ENCODE measurements at regions not wholly inside any gene's neighbourhood (a gene's known extent, or its start where the extent isn't known, plus 50 kb on each side); places are given as distances from the start of the nearest gene placed in this dataset.

GRCh38 chr9:105968811-105969466, 274.6 kb downstream of the TMEM38B start:
- Histone ChIP-seq H3F3A (ENCODE audit: insufficient read depth, low read length, poor library complexity, severe bottlenecking) (no peaks in the 10 kb centered on the region), H2AFZ (ENCODE audit: low read depth, low read length) (peak overlapping the region; percentile 16), H3K27ac (ENCODE audit: low read length) (peak overlapping the region; percentile 17), H3K27me3 (ENCODE audit: insufficient read depth, low read depth, low read length) (no peaks in the 10 kb centered on the region), H3K36me3 (ENCODE audit: insufficient read depth, low read length) (no peaks in the 10 kb centered on the region), H3K9me2 (ENCODE audit: insufficient read depth, low read length) (no peaks in the 10 kb centered on the region), H3K9ac (ENCODE audit: low read length) (no peak overlapping the region), H3K4me3 (ENCODE audit: low read length) (no peak overlapping the region), H3K79me2 (replicated peaks; ENCODE audit: insufficient read depth, low read length) (no peaks in the 10 kb centered on the region), H3K9me3 (ENCODE audit: low read length) (no peaks in the 10 kb centered on the region), H4K20me1 (ENCODE audit: insufficient read depth) (no peaks in the 10 kb centered on the region), H3K4me2 (ENCODE audit: low read length) (no peak overlapping the region)
- no peak for TF ChIP-seq TAF1 (IDR thresholded peaks at IDR 0.05; ENCODE audit: low read depth)
- no peak for TF ChIP-seq REST (IDR thresholded peaks at IDR 0.05; ENCODE audit: borderline replicate concordance)
- TF ChIP-seq EZH2 (IDR thresholded peaks at IDR 0.05; ENCODE audit: borderline replicate concordance, insufficient read depth, low read length, poor library complexity, severe bottlenecking) = no peak
- TF ChIP-seq POLR2AphosphoS5 (IDR thresholded peaks at IDR 0.05) = no peak
- TF ChIP-seq CTCF (IDR thresholded peaks at IDR 0.05; ENCODE audit: poor library complexity, severe bottlenecking) = no peak
- TF ChIP-seq SMC3 (conservative IDR thresholded peaks at IDR 0.05; ENCODE audit: poor library complexity) = no peak
- no peak for TF ChIP-seq MXI1 (conservative IDR thresholded peaks at IDR 0.05; ENCODE audit: poor library complexity, severe bottlenecking)
- no peak for TF ChIP-seq EP300 (conservative IDR thresholded peaks at IDR 0.05; ENCODE audit: poor library complexity, severe bottlenecking)
- TF ChIP-seq RAD21 (conservative IDR thresholded peaks at IDR 0.05) = no peak

DNA sequence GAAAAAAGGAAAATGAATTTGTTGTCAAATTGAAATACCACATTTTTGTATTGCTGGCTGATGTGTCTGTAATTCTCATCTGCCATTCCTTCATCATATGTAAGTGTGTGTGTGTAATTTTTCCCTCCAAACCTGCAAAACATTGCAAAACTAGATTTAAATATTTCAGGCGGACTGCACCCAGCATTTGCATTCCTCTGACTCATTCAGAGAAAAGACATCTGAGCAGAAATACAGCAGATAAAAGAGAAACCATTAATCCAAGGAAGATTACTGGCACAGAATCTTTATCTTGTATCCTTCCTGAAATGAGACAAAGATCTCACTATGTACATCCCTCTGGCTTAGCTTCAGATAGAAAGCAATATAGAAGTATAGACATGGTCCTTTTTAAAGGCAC, 275.3 kb downstream of the TMEM38B start:
- TF ChIP-seq TAF1 (IDR thresholded peaks at IDR 0.05; ENCODE audit: low read depth) = no peak
- TF ChIP-seq POLR2AphosphoS5 (IDR thresholded peaks at IDR 0.05) = no peak
- TF ChIP-seq CTCF (IDR thresholded peaks at IDR 0.05; ENCODE audit: poor library complexity, severe bottlenecking) = no peak
- no peak for TF ChIP-seq EP300 (conservative IDR thresholded peaks at IDR 0.05; ENCODE audit: poor library complexity, severe bottlenecking)
- TF ChIP-seq REST (IDR thresholded peaks at IDR 0.05; ENCODE audit: borderline replicate concordance) = no peak
- no peak for TF ChIP-seq EZH2 (IDR thresholded peaks at IDR 0.05; ENCODE audit: borderline replicate concordance, insufficient read depth, low read length, poor library complexity, severe bottlenecking)
- TF ChIP-seq SMC3 (conservative IDR thresholded peaks at IDR 0.05; ENCODE audit: poor library complexity) = no peak
- TF ChIP-seq MXI1 (conservative IDR thresholded peaks at IDR 0.05; ENCODE audit: poor library complexity, severe bottlenecking) = no peak
- no peak for TF ChIP-seq RAD21 (conservative IDR thresholded peaks at IDR 0.05)
- Histone ChIP-seq H3K4me2 (ENCODE audit: low read length) (no peak overlapping the region), H3K27ac (ENCODE audit: low read length) (peak overlapping the region; percentile 17), H3K9me3 (ENCODE audit: low read length) (no peaks in the 10 kb centered on the region), H3K79me2 (replicated peaks; ENCODE audit: insufficient read depth, low read length) (no peaks in the 10 kb centered on the region), H3K4me3 (ENCODE audit: low read length) (no peak overlapping the region), H2AFZ (ENCODE audit: low read depth, low read length) (peak overlapping the region; percentile 16), H4K20me1 (ENCODE audit: insufficient read depth) (no peaks in the 10 kb centered on the region), H3F3A (ENCODE audit: insufficient read depth, low read length, poor library complexity, severe bottlenecking) (no peaks in the 10 kb centered on the region), H3K9me2 (ENCODE audit: insufficient read depth, low read length) (no peaks in the 10 kb centered on the region), H3K27me3 (ENCODE audit: insufficient read depth, low read depth, low read length) (no peaks in the 10 kb centered on the region), H3K9ac (ENCODE audit: low read length) (no peak overlapping the region), H3K36me3 (ENCODE audit: insufficient read depth, low read length) (no peaks in the 10 kb centered on the region)

All from neural cell (in vitro differentiated cells).